Neural cell (in vitro differentiated cells): ENCODE measurements at regions not wholly inside any gene's neighbourhood (a gene's known extent, or its start where the extent isn't known, plus 50 kb on each side); places are given as distances from the start of the nearest gene placed in this dataset.

ENCODE experiments used
- H2AFZ ChIP-seq: fragments of 200-600, 300-800 bp; sonication (generic), shearing (Covaris generic); 2 replicates; pipeline ENCODE4 v1.6.0; 2014; ENCODE audit warnings: low read depth, mild to moderate bottlenecking, antibody characterized with exemption, low read length, moderate library complexity
- H3F3A ChIP-seq: fragments of 200-600 bp; shearing (Covaris generic); 2 replicates; pipeline ENCODE4 v1.6.1; 2016; ENCODE audit warnings: mild to moderate bottlenecking, moderate library complexity, mixed read lengths, antibody characterized with exemption, low read length; ENCODE audit not compliant: insufficient read depth, poor library complexity, severe bottlenecking
- H3K27ac ChIP-seq: fragments of 200-600, 300-800 bp; sonication (generic), shearing (Covaris generic); 2 replicates; pipeline ENCODE4 v1.5.1; 2014; ENCODE audit warnings: mild to moderate bottlenecking, low read length, moderate library complexity
- H3K27me3 ChIP-seq: fragments of 300-800, 200-600 bp; sonication (generic), shearing (Covaris generic); 2 replicates; pipeline ENCODE4 v1.6.0; 2014; ENCODE audit warnings: mild to moderate bottlenecking, low read depth, low read length, moderate library complexity; ENCODE audit not compliant: insufficient read depth
- H3K36me3 ChIP-seq: fragments of 300-800, 200-600 bp; sonication (generic), shearing (Covaris generic); 2 replicates; pipeline ENCODE4 v1.5.1; 2014; ENCODE audit warnings: mild to moderate bottlenecking, antibody characterized with exemption, low read length, moderate library complexity; ENCODE audit not compliant: insufficient read depth
- H3K4me2 ChIP-seq: fragments of 300-800, 200-600 bp; sonication (generic), shearing (Covaris generic); 2 replicates; pipeline ENCODE4 v1.6.0; 2014; ENCODE audit warnings: mild to moderate bottlenecking, low read length
- H3K4me3 ChIP-seq: fragments of 300-800, 200-600 bp; sonication (generic), shearing (Covaris generic); 2 replicates; pipeline ENCODE4 v1.5.1; 2014; ENCODE audit warnings: mild to moderate bottlenecking, low read length, moderate library complexity
- H3K79me2 ChIP-seq: fragments of 200-600 bp; shearing (Covaris generic); replicated peaks from 2 replicates; pipeline ENCODE4 v1.6.0; 2014; ENCODE audit warnings: mild to moderate bottlenecking, low read length, moderate library complexity; ENCODE audit not compliant: insufficient read depth
- H3K9ac ChIP-seq: fragments of 300-800, 200-600 bp; sonication (generic), shearing (Covaris generic); 2 replicates; pipeline ENCODE4 v1.6.1; 2016; ENCODE audit warnings: mild to moderate bottlenecking, low read length, mixed read lengths
- H3K9me2 ChIP-seq: fragments of 200-600 bp; shearing (Covaris generic); 2 replicates; pipeline ENCODE4 v1.6.1; 2016; ENCODE audit warnings: mild to moderate bottlenecking, low read length, mixed read lengths; ENCODE audit not compliant: insufficient read depth
- H3K9me3 ChIP-seq: fragments of 200-600, 300-800 bp; sonication (generic), shearing (Covaris generic); 2 replicates; pipeline ENCODE4 v1.6.1; 2016; ENCODE audit warnings: mild to moderate bottlenecking, mixed run types, low read length, moderate library complexity, mixed read lengths
- H4K20me1 ChIP-seq: fragments of 200-600 bp; shearing (Covaris generic); 2 replicates; pipeline ENCODE4 v1.6.1; 2016; ENCODE audit warnings: mild to moderate bottlenecking, mixed run types; ENCODE audit not compliant: insufficient read depth
- CTCF ChIP-seq: fragments of 450-650 bp; IDR thresholded peaks from 2 replicates; pipeline ENCODE4 v1.5.1; 2014; ENCODE audit warnings: antibody characterized with exemption, mild to moderate bottlenecking, moderate library complexity; ENCODE audit not compliant: poor library complexity, severe bottlenecking
- EP300 ChIP-seq: fragments of 450-650 bp; conservative IDR thresholded peaks from 2 replicates; pipeline ENCODE4 v1.6.1; 2014; ENCODE audit warnings: antibody characterized with exemption, mild to moderate bottlenecking, moderate library complexity; ENCODE audit not compliant: poor library complexity, severe bottlenecking
- EZH2 ChIP-seq: fragments of 200-600, 300-800 bp; shearing (Covaris generic), sonication (generic); IDR thresholded peaks from 2 replicates; pipeline ENCODE4 v1.6.1; 2014; ENCODE audit warnings: antibody characterized with exemption, low read length, borderline replicate concordance, mild to moderate bottlenecking; ENCODE audit not compliant: insufficient read depth, poor library complexity, severe bottlenecking
- MXI1 ChIP-seq: fragments of 450-650 bp; conservative IDR thresholded peaks from 2 replicates; pipeline ENCODE4 v1.6.1; 2014; ENCODE audit warnings: antibody characterized with exemption, mild to moderate bottlenecking; ENCODE audit not compliant: poor library complexity, severe bottlenecking
- POLR2AphosphoS5 ChIP-seq: IDR thresholded peaks from 2 replicates; pipeline ENCODE4 v1.6.1; 2012
- RAD21 ChIP-seq: fragments of 450-650 bp; conservative IDR thresholded peaks from 2 replicates; pipeline ENCODE4 v1.6.1; 2014; ENCODE audit warnings: antibody characterized with exemption, mild to moderate bottlenecking, moderate library complexity
- REST ChIP-seq: IDR thresholded peaks from 2 replicates; pipeline ENCODE4 v1.6.1; 2012; ENCODE audit warnings: borderline replicate concordance
- SMC3 ChIP-seq: fragments of 450-650 bp; conservative IDR thresholded peaks from 2 replicates; pipeline ENCODE4 v1.6.1; 2014; ENCODE audit warnings: antibody characterized with exemption, mild to moderate bottlenecking, moderate library complexity; ENCODE audit not compliant: poor library complexity
- TAF1 ChIP-seq: IDR thresholded peaks from 2 replicates; pipeline ENCODE4 v1.6.1; 2012; ENCODE audit warnings: low read depth

- H2AFZ ChIP-seq, result no peak overlapping the region
- no peaks in the 10 kb centered on the region for H3K27me3 ChIP-seq
- no peaks in the 10 kb centered on the region for H3K36me3 ChIP-seq
- TF ChIP-seq EZH2, result no peak
- no peak for TF ChIP-seq CTCF
- TF ChIP-seq SMC3, result no peak
- no peak for TF ChIP-seq TAF1
- no peak for TF ChIP-seq EP300
- no peak for TF ChIP-seq REST
- TF ChIP-seq MXI1, result no peak
- no peak for TF ChIP-seq RAD21
- TF ChIP-seq POLR2AphosphoS5, result no peak
- no peaks in the 10 kb centered on the region for H3K79me2 ChIP-seq
- H3K4me3 ChIP-seq, result no peak overlapping the region
- no peak overlapping the region for H3K27ac ChIP-seq
- no peaks in the 10 kb centered on the region for H3K9me3 ChIP-seq
- H3K9me2 ChIP-seq, result no peaks in the 10 kb centered on the region
- H4K20me1 ChIP-seq, result no peaks in the 10 kb centered on the region
- H3K4me2 ChIP-seq, result no peak overlapping the region
- no peak overlapping the region for H3K9ac ChIP-seq
- H3F3A ChIP-seq, result no peaks in the 10 kb centered on the region
Measured at GRCh38 chr2:81276595-81276994, 972.0 kb upstream of the LRRTM1 start.

DNA sequence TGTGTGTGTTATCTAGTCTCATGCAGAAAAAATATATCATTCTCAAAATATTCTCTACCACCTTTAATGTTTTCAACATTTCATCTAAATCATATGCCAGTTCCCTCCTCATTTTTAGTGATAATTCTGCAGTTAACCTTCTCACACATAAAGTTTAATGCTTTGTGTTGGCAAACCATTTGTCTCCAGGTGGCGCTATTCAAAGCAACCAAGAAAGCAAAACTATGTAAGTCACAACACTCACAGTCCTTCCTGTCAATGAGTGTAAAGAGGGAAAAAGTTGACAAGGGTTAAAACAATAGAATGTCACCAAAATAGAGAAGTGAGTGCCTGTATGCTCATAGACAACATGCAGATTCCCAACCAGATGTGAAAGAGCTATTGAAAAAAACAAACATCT lies 961.6 kb upstream of the LRRTM1 start:
- Histone ChIP-seq H3K9me3 (no peaks in the 10 kb centered on the region), H3K27ac (no peak overlapping the region), H3K79me2 (no peaks in the 10 kb centered on the region), H3K36me3 (no peaks in the 10 kb centered on the region), H3K27me3 (no peaks in the 10 kb centered on the region), H3K4me2 (no peak overlapping the region), H2AFZ (no peak overlapping the region), H3K9me2 (no peaks in the 10 kb centered on the region), H3K9ac (no peak overlapping the region), H3F3A (no peaks in the 10 kb centered on the region), H4K20me1 (no peaks in the 10 kb centered on the region), H3K4me3 (no peak overlapping the region)
- TF ChIP-seq SMC3 (peak; percentile 45), EZH2 (no peak), RAD21 (peak; percentile 44), CTCF (peak; percentile 54)
